OCI-LY7 (cell line): ENCODE measurements at regions not wholly inside any gene's neighbourhood (a gene's known extent, or its start where the extent isn't known, plus 50 kb on each side); places are given as distances from the start of the nearest gene placed in this dataset.

Source experiments
- BruUV-seq: library from RNA; stranded (reverse); fragments of 400-500 nt; replicated peaks from 2 replicates; lab custom pipeline; 2021; lab: Mats Ljungman, UMichigan
- CTCF ChIA-PET: fragments of 300-600 bp; sonication (Branson Sonifier 250); formaldehyde crosslinking; loops from one replicate; lab custom pipeline; 2022; ENCODE audit warnings: antibody characterized with exemption; ENCODE audit not compliant: unreplicated experiment; lab: Charles Lee
- POLR2A ChIA-PET: fragments of 300-600 bp; sonication (Branson Sonifier 250); formaldehyde crosslinking; loops from one replicate; lab custom pipeline; 2022; ENCODE audit warnings: antibody characterized with exemption; lab: Charles Lee
- DNase-seq: peaks from one replicate; pipeline ENCODE4 v3.0.0-alpha.2; 2015; ENCODE audit warnings: low spot score
- H2AFZ ChIP-seq: fragments of 200-600 bp; sonication (generic), shearing (Covaris generic); 2 replicates; pipeline ENCODE4 v1.6.1; 2014; ENCODE audit warnings: mild to moderate bottlenecking, antibody characterized with exemption, low read length, moderate library complexity
- H3K27ac ChIP-seq: fragments of 200-600 bp; sonication (generic); 2 replicates; pipeline ENCODE4 v1.5.1; 2014; ENCODE audit warnings: mixed run types, low read depth, mild to moderate bottlenecking, moderate library complexity, low read length, inconsistent platforms; ENCODE audit not compliant: poor library complexity, severe bottlenecking
- H3K36me3 ChIP-seq: fragments of 200-600 bp; sonication (generic); 2 replicates; pipeline ENCODE4 v1.6.1; 2014; ENCODE audit warnings: mild to moderate bottlenecking, antibody characterized with exemption, low read length, moderate library complexity, mixed read lengths; ENCODE audit not compliant: insufficient read depth
- H3K4me1 ChIP-seq: fragments of 200-600 bp; sonication (generic); 2 replicates; pipeline ENCODE4 v1.5.1; 2014; ENCODE audit warnings: mild to moderate bottlenecking, low read length; ENCODE audit not compliant: insufficient read depth, poor library complexity, severe bottlenecking
- H3K4me2 ChIP-seq: fragments of 200-600 bp; sonication (generic); 2 replicates; pipeline ENCODE4 v1.6.1; 2014; ENCODE audit warnings: mild to moderate bottlenecking, low read length
- H3K4me3 ChIP-seq: fragments of 200-600 bp; sonication (generic); 2 replicates; pipeline ENCODE4 v1.5.1; 2014; ENCODE audit warnings: mild to moderate bottlenecking, low read depth, low read length; ENCODE audit not compliant: poor library complexity, severe bottlenecking
- H3K79me2 ChIP-seq: fragments of 200-600 bp; sonication (generic); 2 replicates; pipeline ENCODE4 v1.6.1; 2016; ENCODE audit warnings: low read depth, mild to moderate bottlenecking, low read length, moderate library complexity, mixed read lengths; ENCODE audit not compliant: insufficient read depth
- H3K9me2 ChIP-seq: fragments of 200-600 bp; sonication (generic); 2 replicates; pipeline ENCODE4 v1.6.1; 2016; ENCODE audit warnings: mild to moderate bottlenecking, low read length, mixed read lengths; ENCODE audit not compliant: insufficient read depth
- H3K9me3 ChIP-seq: fragments of 200-600 bp; sonication (generic); 2 replicates; pipeline ENCODE4 v1.6.1; 2014; ENCODE audit warnings: mild to moderate bottlenecking, mixed run types, low read length, mixed read lengths
- H4K20me1 ChIP-seq: fragments of 200-600 bp; sonication (generic); 2 replicates; pipeline ENCODE4 v1.6.1; 2014; ENCODE audit warnings: mild to moderate bottlenecking, antibody characterized with exemption, low read length, moderate library complexity, mixed read lengths; ENCODE audit not compliant: insufficient read depth
- CTCF ChIP-seq: fragments of 200-600 bp; sonication (generic); conservative IDR thresholded peaks from 2 replicates; pipeline ENCODE4 v1.5.1; 2014; ENCODE audit warnings: mild to moderate bottlenecking, antibody characterized with exemption, low read length, moderate library complexity, mixed read lengths
- EZH2phosphoT487 ChIP-seq: fragments of 200-600 bp; sonication (generic); IDR thresholded peaks from 2 replicates; pipeline ENCODE4 v1.6.1; 2018; ENCODE audit warnings: low read depth, borderline replicate concordance, mild to moderate bottlenecking, mixed run types, antibody characterized with exemption, low read length, moderate library complexity, mixed read lengths
- intact Hi-C: fragments of 100-400 bp; cut with micrococcal nuclease; formaldehyde crosslinking; loops from one replicate; pipeline ENCODE4 v1.10.0; 2022; ENCODE audit not compliant: unreplicated experiment

GRCh38 chr4:14716691-14717090 is 285.6 kb upstream of the CPEB2 start:
- no peak for DNase-seq
- POLR2A ChIA-PET: no interaction called here
- Histone ChIP-seq H3K9me3 (no peaks in the 10 kb centered on the region), H3K27ac (no peak overlapping the region), H3K36me3 (no peaks in the 10 kb centered on the region), H3K4me1 (no peaks in the 10 kb centered on the region), H3K4me2 (no peak overlapping the region), H4K20me1 (no peaks in the 10 kb centered on the region), H3K9me2 (no peaks in the 10 kb centered on the region), H3K79me2 (no peaks in the 10 kb centered on the region), H3K4me3 (no peak overlapping the region), H2AFZ (no peak overlapping the region)
- no TSS peak for BruUV-seq
- TF ChIP-seq CTCF (no peak), EZH2phosphoT487 (no peak)
- intact Hi-C loops: no loop called here
- CTCF ChIA-PET: no interaction called here

- ChIA-PET POLR2A (no interaction called here), CTCF (no interaction called here)
- no peak overlapping the region for H3K4me3 ChIP-seq
- no peaks in the 10 kb centered on the region for H4K20me1 ChIP-seq
- no peaks in the 10 kb centered on the region for H3K9me3 ChIP-seq
- no peaks in the 10 kb centered on the region for H3K36me3 ChIP-seq
- H3K79me2 ChIP-seq: no peaks in the 10 kb centered on the region
- TF ChIP-seq CTCF (no peak), EZH2phosphoT487 (no peak)
- DNase-seq: no peak
- no peak overlapping the region for H3K27ac ChIP-seq
- no peaks in the 10 kb centered on the region for H3K4me1 ChIP-seq
- no TSS peak for BruUV-seq
- intact Hi-C loops: no loop called here
- H2AFZ ChIP-seq: no peak overlapping the region
- no peak overlapping the region for H3K4me2 ChIP-seq
- no peaks in the 10 kb centered on the region for H3K9me2 ChIP-seq
Observed at GRCh38 chr4:14719053-14719452, 283.2 kb upstream of the CPEB2 start.

- Histone ChIP-seq H2AFZ (no peak overlapping the region), H3K79me2 (no peaks in the 10 kb centered on the region), H3K4me3 (no peak overlapping the region), H3K9me3 (no peaks in the 10 kb centered on the region), H3K9me2 (no peaks in the 10 kb centered on the region), H3K27ac (no peak overlapping the region), H3K4me2 (no peak overlapping the region), H3K36me3 (no peaks in the 10 kb centered on the region), H4K20me1 (no peaks in the 10 kb centered on the region), H3K4me1 (no peaks in the 10 kb centered on the region)
- BruUV-seq: no TSS peak
- DNase-seq: no peak
- ChIA-PET CTCF (no interaction called here), POLR2A (no interaction called here)
- TF ChIP-seq CTCF (no peak), EZH2phosphoT487 (no peak)
- intact Hi-C loops: no loop called here
Observed at GRCh38 chr4:14726441-14726840, 275.8 kb upstream of the CPEB2 start.
